ENCODE measurements at regions not wholly inside any gene's neighbourhood (a gene's known extent, or its start where the extent isn't known, plus 50 kb on each side); places are given as distances from the start of the nearest gene placed in this dataset.

DNA sequence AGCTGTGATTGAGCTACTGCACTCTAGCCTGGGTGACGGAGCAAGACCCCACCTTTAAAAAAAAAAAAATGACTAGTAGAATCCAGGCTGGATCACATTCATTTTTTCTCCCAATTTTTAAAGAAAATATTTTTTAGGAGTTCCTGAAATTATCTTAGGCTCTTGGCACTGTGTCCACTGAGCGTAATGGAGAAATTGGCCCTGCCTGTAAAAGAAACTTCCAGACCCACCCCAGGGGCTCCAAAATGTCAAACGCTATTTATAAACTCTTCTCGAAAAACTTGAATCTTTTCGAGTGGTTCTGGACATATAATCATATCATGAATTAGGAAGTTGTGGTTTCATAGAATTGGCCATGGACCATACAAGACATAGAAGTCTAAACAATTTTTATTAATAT is 300.2 kb upstream of the RGMA start:
- no peak for ATAC-seq
- TF ChIP-seq, protein P1, sequence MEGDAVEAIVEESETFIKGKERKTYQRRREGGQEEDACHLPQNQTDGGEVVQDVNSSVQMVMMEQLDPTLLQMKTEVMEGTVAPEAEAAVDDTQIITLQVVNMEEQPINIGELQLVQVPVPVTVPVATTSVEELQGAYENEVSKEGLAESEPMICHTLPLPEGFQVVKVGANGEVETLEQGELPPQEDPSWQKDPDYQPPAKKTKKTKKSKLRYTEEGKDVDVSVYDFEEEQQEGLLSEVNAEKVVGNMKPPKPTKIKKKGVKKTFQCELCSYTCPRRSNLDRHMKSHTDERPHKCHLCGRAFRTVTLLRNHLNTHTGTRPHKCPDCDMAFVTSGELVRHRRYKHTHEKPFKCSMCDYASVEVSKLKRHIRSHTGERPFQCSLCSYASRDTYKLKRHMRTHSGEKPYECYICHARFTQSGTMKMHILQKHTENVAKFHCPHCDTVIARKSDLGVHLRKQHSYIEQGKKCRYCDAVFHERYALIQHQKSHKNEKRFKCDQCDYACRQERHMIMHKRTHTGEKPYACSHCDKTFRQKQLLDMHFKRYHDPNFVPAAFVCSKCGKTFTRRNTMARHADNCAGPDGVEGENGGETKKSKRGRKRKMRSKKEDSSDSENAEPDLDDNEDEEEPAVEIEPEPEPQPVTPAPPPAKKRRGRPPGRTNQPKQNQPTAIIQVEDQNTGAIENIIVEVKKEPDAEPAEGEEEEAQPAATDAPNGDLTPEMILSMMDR (IDR thresholded peaks at IDR 0.05) = no peak
- Mint-ChIP-seq H3K27ac (no peak overlapping the region), H3K4me1 (ENCODE audit: low read depth) (no peaks in the 10 kb centered on the region), H3K4me3 (no peak overlapping the region), H3K36me3 (ENCODE audit: low read depth) (no peaks in the 10 kb centered on the region), H3K9me3 (peaks cover 2% of the 10 kb centered on the region), H3K27me3 (no peaks in the 10 kb centered on the region)
- no peak for DNase-seq
- intact Hi-C loops (cut with micrococcal nuclease) = no loop called here
- ChIA-PET CTCF (no interaction called here), POLR2A (no interaction called here)

DNA sequence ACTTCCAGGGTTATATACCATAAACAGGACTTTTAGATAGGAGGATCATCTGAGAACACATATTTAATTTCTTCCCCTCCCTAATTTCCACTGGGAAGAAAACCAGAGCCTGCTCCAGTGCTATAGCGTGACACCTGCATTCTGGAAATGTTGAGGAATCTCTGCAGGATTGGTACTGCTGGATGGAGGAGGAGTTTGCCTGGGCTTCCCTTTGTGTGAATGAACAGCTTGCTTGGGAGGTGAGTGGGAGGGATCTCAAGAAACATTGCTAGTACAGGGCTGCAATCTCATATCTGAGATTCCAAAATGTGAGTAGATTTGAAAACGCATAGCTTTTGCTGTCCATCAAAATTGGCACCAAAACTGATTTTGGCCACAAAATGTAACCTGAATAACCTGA is 295.9 kb upstream of the RGMA start:
- ChIA-PET POLR2A (no interaction called here), CTCF (no interaction called here)
- H3K36me3 Mint-ChIP-seq (ENCODE audit: low read depth) = no peaks in the 10 kb centered on the region
- H3K27me3 Mint-ChIP-seq = peaks cover 2% of the 10 kb centered on the region
- TF ChIP-seq, protein P1 (IDR thresholded peaks at IDR 0.05) = no peak
- no peak overlapping the region for H3K27ac Mint-ChIP-seq
- no peaks in the 10 kb centered on the region for H3K4me1 Mint-ChIP-seq (ENCODE audit: low read depth)
- no peak for ATAC-seq
- no peak overlapping the region for H3K4me3 Mint-ChIP-seq
- no peak for DNase-seq
- no peaks in the 10 kb centered on the region for H3K9me3 Mint-ChIP-seq
- intact Hi-C loops (cut with micrococcal nuclease) = no loop called here

DNA sequence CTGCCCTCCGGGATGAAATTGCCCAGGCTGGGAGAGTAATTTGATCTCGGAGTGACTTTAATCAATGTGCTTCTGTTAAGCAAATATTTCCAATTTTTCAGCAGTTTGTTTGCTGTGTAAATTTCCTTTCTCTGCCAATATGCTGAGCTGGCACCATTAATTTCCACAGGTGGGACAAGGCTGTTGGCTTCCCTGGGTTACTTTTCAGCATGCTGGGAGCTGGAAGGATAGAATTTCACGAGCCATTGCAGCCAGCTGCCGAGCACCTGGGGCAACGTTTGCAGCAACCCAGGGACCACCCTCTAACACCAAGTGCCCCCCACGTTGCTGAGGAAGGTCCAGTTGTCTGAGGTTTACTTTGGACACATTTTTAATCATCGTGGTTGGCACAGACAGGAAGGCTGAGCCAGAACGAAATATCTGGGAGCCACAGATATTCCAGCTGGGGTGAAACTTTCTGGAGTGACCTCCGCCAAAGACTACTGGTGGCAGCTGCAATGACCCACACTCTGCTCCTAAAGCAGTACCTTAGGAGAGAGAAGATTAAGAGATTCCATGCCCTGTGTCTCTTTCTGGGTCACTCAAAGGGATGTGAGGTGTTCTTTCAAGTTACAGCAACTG is 293.3 kb upstream of the RGMA start:
- no peak overlapping the region for H3K4me3 Mint-ChIP-seq
- no peak for DNase-seq
- no peaks in the 10 kb centered on the region for H3K36me3 Mint-ChIP-seq (ENCODE audit: low read depth)
- intact Hi-C loops (cut with micrococcal nuclease) = no loop called here
- ChIA-PET CTCF (no interaction called here), POLR2A (no interaction called here)
- ATAC-seq = no peak
- no peaks in the 10 kb centered on the region for H3K9me3 Mint-ChIP-seq
- H3K4me1 Mint-ChIP-seq (ENCODE audit: low read depth) = no peaks in the 10 kb centered on the region
- H3K27me3 Mint-ChIP-seq = peaks cover 2% of the 10 kb centered on the region
- TF ChIP-seq, protein P1 (IDR thresholded peaks at IDR 0.05) = no peak
- H3K27ac Mint-ChIP-seq = no peak overlapping the region

DNA sequence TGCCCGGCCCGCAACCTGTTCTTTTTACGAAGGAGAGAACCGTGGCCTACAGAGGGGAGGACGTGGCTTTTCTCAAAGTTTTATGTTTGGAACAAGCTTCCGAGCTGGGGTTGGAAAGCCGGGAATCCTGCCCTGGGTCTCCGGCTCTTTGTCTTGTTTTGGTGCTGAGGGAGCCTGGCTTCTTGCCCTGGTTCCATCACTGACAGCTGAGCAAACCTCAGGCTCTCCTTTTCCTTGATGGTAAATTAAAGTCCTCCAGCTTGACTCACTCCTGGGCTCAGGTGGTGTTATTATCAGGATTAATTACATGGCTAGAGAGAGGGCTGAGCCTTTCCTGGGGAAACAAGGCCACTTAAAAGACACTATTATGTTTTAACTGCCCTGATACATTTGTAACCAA is 289.5 kb upstream of the RGMA start:
- DNase-seq (no peak), ATAC-seq (no peak)
- CTCF ChIA-PET = no interaction called here

DNA sequence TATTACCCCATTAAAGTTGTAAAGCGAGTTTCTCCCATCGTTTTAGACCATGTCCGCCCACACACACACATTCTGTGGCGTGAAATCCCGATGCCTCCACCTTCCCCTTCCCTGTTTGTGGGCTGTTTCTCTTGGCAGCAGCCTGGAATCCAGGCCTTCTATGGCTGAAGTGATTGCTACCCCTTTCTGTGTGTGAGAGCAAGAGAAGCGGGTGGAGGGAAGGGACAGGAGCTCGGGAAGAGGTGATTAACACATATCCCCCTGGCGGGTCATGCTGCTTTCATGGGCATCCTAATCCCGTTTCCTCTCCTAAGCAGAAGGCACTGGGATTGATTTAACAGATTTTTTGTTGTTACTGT is 283.8 kb upstream of the RGMA start:
- ChIA-PET POLR2A (no interaction called here), CTCF (no interaction called here)
- no peak overlapping the region for H3K4me3 Mint-ChIP-seq
- peaks cover 5% of the 10 kb centered on the region for H3K27me3 Mint-ChIP-seq
- no peak overlapping the region for H3K27ac Mint-ChIP-seq
- H3K4me1 Mint-ChIP-seq (ENCODE audit: low read depth) = no peaks in the 10 kb centered on the region
- H3K36me3 Mint-ChIP-seq (ENCODE audit: low read depth) = no peaks in the 10 kb centered on the region
- H3K9me3 Mint-ChIP-seq = no peaks in the 10 kb centered on the region
- DNase-seq = no peak
- TF ChIP-seq, protein P1 (IDR thresholded peaks at IDR 0.05) = no peak
- no peak for ATAC-seq
- intact Hi-C loops (cut with micrococcal nuclease) = no loop called here

More for the DNA sequence above, 289.5 kb upstream of the RGMA start:
- POLR2A ChIA-PET = no interaction called here
- Mint-ChIP-seq H3K4me1 (ENCODE audit: low read depth) (no peaks in the 10 kb centered on the region), H3K27ac (no peak overlapping the region), H3K9me3 (no peaks in the 10 kb centered on the region), H3K4me3 (no peak overlapping the region), H3K27me3 (peaks cover 5% of the 10 kb centered on the region), H3K36me3 (ENCODE audit: low read depth) (no peaks in the 10 kb centered on the region)
- TF ChIP-seq, protein P1 (IDR thresholded peaks at IDR 0.05) = no peak
- intact Hi-C loops (cut with micrococcal nuclease) = no loop called here
